GM23338 (cell line): ENCODE measurements at regions not wholly inside any gene's neighbourhood (a gene's known extent, or its start where the extent isn't known, plus 50 kb on each side); places are given as distances from the start of the nearest gene placed in this dataset.

Experiments used
- ATAC-seq: fragments of 200-7000 bp; cut with Tn5 transposase; 3 replicates; pipeline ENCODE4 v1.9.1; 2020
- DNase-seq: peaks from one replicate; pipeline ENCODE4 v3.0.0-alpha.2; 2015; ENCODE audit warnings: low spot score
- H2AFZ ChIP-seq: fragments of 200-600 bp; sonication (generic); 2 replicates; pipeline ENCODE4 v1.8.0; 2016; ENCODE audit warnings: antibody characterized with exemption, mild to moderate bottlenecking, moderate library complexity
- H3F3A ChIP-seq: fragments of 200-600 bp; sonication (generic); replicated peaks from 2 replicates; pipeline ENCODE4 v1.8.0; 2017; ENCODE audit warnings: antibody characterized with exemption, mixed run types, low read depth
- H3K27ac ChIP-seq: fragments of 200-600 bp; sonication (generic); 2 replicates; pipeline ENCODE4 v1.6.1; 2016; ENCODE audit warnings: low read depth
- H3K27me3 ChIP-seq: fragments of 200-600 bp; sonication (generic); 2 replicates; pipeline ENCODE4 v1.8.0; 2016; ENCODE audit warnings: mild to moderate bottlenecking, mixed run types, moderate library complexity; ENCODE audit not compliant: insufficient read depth
- H3K36me3 ChIP-seq: fragments of 200-600 bp; sonication (generic); 2 replicates; pipeline ENCODE4 v1.8.0; 2016; ENCODE audit warnings: mild to moderate bottlenecking; ENCODE audit not compliant: insufficient read depth
- H3K4me1 ChIP-seq: fragments of 200-600 bp; sonication (generic); 2 replicates; pipeline ENCODE4 v1.8.0; 2016; ENCODE audit warnings: mild to moderate bottlenecking, moderate library complexity; ENCODE audit not compliant: insufficient read depth
- H3K4me2 ChIP-seq: fragments of 200-600 bp; sonication (generic); 2 replicates; pipeline ENCODE4 v1.7.1; 2017; ENCODE audit warnings: mixed run types
- H3K4me3 ChIP-seq: fragments of 200-600 bp; sonication (generic); 2 replicates; pipeline ENCODE4 v1.6.1; 2016; ENCODE audit warnings: mixed run types
- H3K79me2 ChIP-seq: fragments of 200-600 bp; sonication (generic); replicated peaks from 2 replicates; pipeline ENCODE4 v1.8.0; 2017; ENCODE audit warnings: mild to moderate bottlenecking; ENCODE audit not compliant: insufficient read depth
- H3K9me2 ChIP-seq: fragments of 200-600 bp; sonication (generic); 2 replicates; pipeline ENCODE4 v1.8.0; 2017; ENCODE audit not compliant: insufficient read depth
- H4K20me1 ChIP-seq: fragments of 200-600 bp; sonication (generic); replicated peaks from 2 replicates; pipeline ENCODE4 v1.8.0; 2017; ENCODE audit warnings: mild to moderate bottlenecking; ENCODE audit not compliant: insufficient read depth
- H3K27ac Mint-ChIP-seq: 2 replicates; pipeline ENCODE4 v1.8.0; 2020; ENCODE audit warnings: inconsistent platforms, mild to moderate bottlenecking, moderate library complexity, mixed read lengths
- H3K27me3 Mint-ChIP-seq: 3 replicates; pipeline ENCODE4 v1.8.0; 2022; ENCODE audit warnings: low read depth, mild to moderate bottlenecking, moderate library complexity, mixed read lengths, inconsistent platforms; ENCODE audit not compliant: insufficient read depth, poor library complexity
- H3K36me3 Mint-ChIP-seq: 3 replicates; pipeline ENCODE4 v1.8.0; 2021; ENCODE audit warnings: low read depth, mild to moderate bottlenecking, inconsistent platforms, moderate library complexity, mixed read lengths
- H3K4me1 Mint-ChIP-seq: 3 replicates; pipeline ENCODE4 v1.8.0; 2020; ENCODE audit warnings: mild to moderate bottlenecking, inconsistent platforms, mixed read lengths
- H3K4me3 Mint-ChIP-seq: 3 replicates; pipeline ENCODE4 v1.8.0; 2021; ENCODE audit warnings: moderate library complexity, mild to moderate bottlenecking, inconsistent platforms, mixed read lengths
- H3K9me3 Mint-ChIP-seq: 3 replicates; pipeline ENCODE4 v1.8.0; 2020; ENCODE audit warnings: moderate library complexity, mild to moderate bottlenecking, inconsistent platforms, mixed read lengths
- CTCF ChIP-seq, 2 experiments: fragments of 200-600 bp in 1 of 2; sonication (generic) in 1 of 2; conservative IDR thresholded peaks; 2 replicates each; pipeline versions ENCODE4 v1.5.1 to v1.6.1; 2016 to 2017; ENCODE audit warnings: antibody characterized with exemption in 2 of 2, low read depth in 2 of 2, mild to moderate bottlenecking in 2 of 2, moderate library complexity in 1 of 2
- EZH2phosphoT487 ChIP-seq: fragments of 200-600 bp; sonication (generic); IDR thresholded peaks from one replicate; pipeline ENCODE4 v1.8.1; 2018; ENCODE audit warnings: antibody characterized with exemption; ENCODE audit not compliant: unreplicated experiment
- JUNB ChIP-seq: IDR thresholded peaks from one replicate; pipeline ENCODE4 v1.6.1; 2016; ENCODE audit warnings: antibody characterized with exemption; ENCODE audit not compliant: unreplicated experiment
- POLR2AphosphoS5 ChIP-seq: IDR thresholded peaks from 2 replicates; pipeline ENCODE4 v1.6.1; 2016; ENCODE audit warnings: antibody characterized with exemption, low read depth
- ZNF331 ChIP-seq: fragments of 250-450 bp; sonication (Bioruptor Pico); IDR thresholded peaks from 2 replicates; pipeline ENCODE4 v1.5.0; 2020; ENCODE audit warnings: low read depth, mild to moderate bottlenecking, moderate library complexity
- ZNF462 ChIP-seq: fragments of 250-450 bp; sonication (Bioruptor Pico); IDR thresholded peaks from 2 replicates; pipeline ENCODE4 v1.5.0; 2020; ENCODE audit warnings: mild to moderate bottlenecking, moderate library complexity

DNA sequence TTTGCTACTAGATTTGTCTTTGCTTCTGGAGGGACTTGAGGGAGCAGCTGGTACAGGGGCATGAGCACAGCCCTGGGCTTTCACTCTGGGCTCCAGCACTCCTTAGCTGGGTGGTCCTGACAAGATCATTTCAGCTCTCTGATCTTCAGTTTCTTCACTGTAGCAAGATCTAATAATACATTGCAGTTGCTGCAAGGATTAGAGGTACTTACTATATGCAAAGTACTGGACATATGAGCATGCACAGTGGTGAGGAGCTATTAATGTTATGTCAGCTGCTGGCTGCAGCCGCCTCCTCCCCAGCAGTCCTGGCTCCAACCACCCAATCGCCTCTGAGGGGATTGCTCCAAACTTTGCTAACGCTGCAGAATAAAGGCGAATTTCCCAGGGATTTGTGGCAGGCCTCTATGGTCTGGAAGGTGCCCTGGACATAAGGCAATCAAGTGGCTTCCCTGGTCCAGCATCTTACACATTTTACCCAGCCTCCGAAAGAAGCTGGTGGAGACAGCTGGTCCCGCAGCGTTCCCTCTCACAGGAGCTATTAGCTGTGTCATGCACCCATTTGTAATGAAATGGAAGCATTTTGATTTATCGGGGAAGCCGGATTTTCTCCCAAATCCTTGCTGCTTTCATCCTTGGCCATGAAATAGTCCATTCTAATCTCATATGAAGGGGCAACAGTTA lies 96.7 kb downstream of the RHOB start:
- DNase-seq (no peak), ATAC-seq (no peak)
- Histone ChIP-seq H3K4me1 (no peaks in the 10 kb centered on the region), H3K9me2 (no peaks in the 10 kb centered on the region), H3K4me2 (no peak overlapping the region), H3K27me3 (no peaks in the 10 kb centered on the region), H3K4me3 (no peak overlapping the region), H4K20me1 (no peaks in the 10 kb centered on the region), H3F3A (no peaks in the 10 kb centered on the region), H3K36me3 (no peaks in the 10 kb centered on the region; the same call in 1 of the 2 replicates), H3K79me2 (no peaks in the 10 kb centered on the region), H3K27ac (no peak overlapping the region), H2AFZ (no peak overlapping the region)
- TF ChIP-seq EZH2phosphoT487 (no peak), ZNF462 (CRISPR knock-in tag) (no peak), POLR2AphosphoS5 (no peak), CTCF (conservative IDR thresholded peaks at IDR 0.05; ENCODE audit: low read depth in 2 of 2) (no peak), JUNB (no peak), ZNF331 (no peak)
- H3K4me1 Mint-ChIP-seq = peaks cover 23% of the 10 kb centered on the region
- peaks cover 16% of the 10 kb centered on the region for H3K27me3 Mint-ChIP-seq
- peaks cover 13% of the 10 kb centered on the region; the same call in 2 of the 3 replicates for H3K9me3 Mint-ChIP-seq
- H3K4me3 Mint-ChIP-seq = no peak overlapping the region
- peaks cover 9% of the 10 kb centered on the region; the same call in 2 of the 3 replicates for H3K36me3 Mint-ChIP-seq
- no peak overlapping the region for H3K27ac Mint-ChIP-seq
